OCI-LY3 (cell line): ENCODE measurements at regions not wholly inside any gene's neighbourhood (a gene's known extent, or its start where the extent isn't known, plus 50 kb on each side); places are given as distances from the start of the nearest gene placed in this dataset.

Experiments used
- EZH2phosphoT487 ChIP-seq: fragments of 200-600 bp; shearing (Covaris generic); IDR thresholded peaks from 2 replicates; pipeline ENCODE4 v1.6.1; 2018; ENCODE audit warnings: antibody characterized with exemption, mixed run types, low read depth
- TF ChIP-seq, protein P1 (sequence below): fragments of 200-600, 300-600 bp; sonication (generic); IDR thresholded peaks from 2 replicates; pipeline ENCODE4 v1.5.1; 2014; ENCODE audit warnings: antibody characterized with exemption, low read length, low read depth

DNA sequence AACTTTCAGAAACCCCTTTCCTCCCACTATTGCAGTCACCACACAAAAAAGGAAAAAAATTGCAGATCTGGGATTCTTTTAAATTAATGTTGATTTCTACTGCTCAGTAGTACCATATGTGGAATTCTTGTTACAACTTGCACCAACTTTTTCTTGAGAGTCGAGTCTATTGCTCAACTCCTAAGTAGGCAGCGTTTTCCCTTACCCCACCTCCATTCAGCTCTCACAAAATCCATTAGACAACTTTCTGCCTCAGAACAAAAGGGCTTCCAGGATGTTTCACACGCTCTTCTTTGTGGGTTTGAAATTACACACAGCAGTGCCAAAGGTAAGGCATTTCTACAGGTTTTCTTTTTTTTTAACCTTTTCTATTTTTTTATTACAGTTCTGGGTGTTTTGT, 179.5 kb downstream of the ANXA2 start:
- TF ChIP-seq, protein P1, sequence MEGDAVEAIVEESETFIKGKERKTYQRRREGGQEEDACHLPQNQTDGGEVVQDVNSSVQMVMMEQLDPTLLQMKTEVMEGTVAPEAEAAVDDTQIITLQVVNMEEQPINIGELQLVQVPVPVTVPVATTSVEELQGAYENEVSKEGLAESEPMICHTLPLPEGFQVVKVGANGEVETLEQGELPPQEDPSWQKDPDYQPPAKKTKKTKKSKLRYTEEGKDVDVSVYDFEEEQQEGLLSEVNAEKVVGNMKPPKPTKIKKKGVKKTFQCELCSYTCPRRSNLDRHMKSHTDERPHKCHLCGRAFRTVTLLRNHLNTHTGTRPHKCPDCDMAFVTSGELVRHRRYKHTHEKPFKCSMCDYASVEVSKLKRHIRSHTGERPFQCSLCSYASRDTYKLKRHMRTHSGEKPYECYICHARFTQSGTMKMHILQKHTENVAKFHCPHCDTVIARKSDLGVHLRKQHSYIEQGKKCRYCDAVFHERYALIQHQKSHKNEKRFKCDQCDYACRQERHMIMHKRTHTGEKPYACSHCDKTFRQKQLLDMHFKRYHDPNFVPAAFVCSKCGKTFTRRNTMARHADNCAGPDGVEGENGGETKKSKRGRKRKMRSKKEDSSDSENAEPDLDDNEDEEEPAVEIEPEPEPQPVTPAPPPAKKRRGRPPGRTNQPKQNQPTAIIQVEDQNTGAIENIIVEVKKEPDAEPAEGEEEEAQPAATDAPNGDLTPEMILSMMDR, result no peak
- no peak for TF ChIP-seq EZH2phosphoT487
